ENCODE measurements at regions not wholly inside any gene's neighbourhood (a gene's known extent, or its start where the extent isn't known, plus 50 kb on each side); places are given as distances from the start of the nearest gene placed in this dataset.

DNA sequence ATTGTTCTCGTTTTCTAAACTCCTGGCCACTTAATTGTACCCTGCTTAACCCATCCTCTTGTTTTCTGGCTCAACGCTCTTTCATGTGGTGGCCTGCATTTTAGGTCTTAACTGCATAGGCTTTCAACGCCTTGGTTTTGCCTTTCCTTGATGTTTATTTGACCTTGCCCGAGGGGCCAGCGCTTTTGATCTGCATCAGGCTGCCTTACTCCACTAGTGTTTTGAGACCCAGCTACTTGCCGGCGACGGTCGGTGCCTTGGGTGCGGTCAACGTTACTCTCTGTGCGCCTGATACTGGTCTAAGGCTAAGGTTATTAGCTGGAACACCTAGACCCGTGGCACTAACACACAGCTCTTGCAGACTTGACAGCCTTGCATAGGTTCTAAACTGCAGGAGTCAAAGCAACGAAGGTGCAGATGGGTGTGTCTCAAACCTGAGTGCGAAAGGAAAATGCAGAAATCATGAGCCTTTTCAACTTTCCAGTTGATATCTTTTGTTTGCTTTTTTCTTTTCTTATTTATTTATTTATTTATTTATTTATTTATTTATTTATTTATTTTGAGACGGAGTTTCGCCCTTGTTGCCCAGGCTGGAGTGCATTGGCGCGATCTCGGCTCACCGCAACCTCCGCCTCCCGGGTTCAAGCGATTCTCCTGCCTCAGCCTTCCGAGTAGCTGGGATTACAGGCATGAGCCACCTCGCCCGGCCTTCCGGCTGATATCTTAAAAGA lies 138.8 kb downstream of the HFE start:
- TF ChIP-seq POLR2AphosphoS5 (IDR thresholded peaks at IDR 0.05; ENCODE audit: low read depth, low read length) (no peak), POLR2A (IDR thresholded peaks at IDR 0.05; ENCODE audit: low read depth, low read length) (no peak), POU2F2 (IDR thresholded peaks at IDR 0.05; ENCODE audit: low read depth, low read length) (no peak), SPI1 (IDR thresholded peaks at IDR 0.05; ENCODE audit: low read depth, low read length) (no peak)

Data from GM12891 (cell line).